H54 (cell line): ENCODE measurements at regions not wholly inside any gene's neighbourhood (a gene's known extent, or its start where the extent isn't known, plus 50 kb on each side); places are given as distances from the start of the nearest gene placed in this dataset.
"Not testable (repeated sequence)": the region's sequence is repeated elsewhere in the genome, so short reads cannot be mapped to it uniquely, and the experiment has no call there.

Experiments
- DNase-seq: peaks from one replicate; pipeline ENCODE4 v3.0.0; 2011; ENCODE audit warnings: low spot score, mixed read lengths; ENCODE audit not compliant: insufficient read length
- FAIRE-seq: peaks from 3 replicates; lab custom pipeline; 2011; peaks lifted over from hg19 to GRCh38; lab: Jason Lieb, UNC
- POLR2A ChIP-seq: IDR thresholded peaks from 2 replicates; pipeline ENCODE4 v1.6.1; 2011; ENCODE audit warnings: low read depth, mild to moderate bottlenecking, low read length

DNA sequence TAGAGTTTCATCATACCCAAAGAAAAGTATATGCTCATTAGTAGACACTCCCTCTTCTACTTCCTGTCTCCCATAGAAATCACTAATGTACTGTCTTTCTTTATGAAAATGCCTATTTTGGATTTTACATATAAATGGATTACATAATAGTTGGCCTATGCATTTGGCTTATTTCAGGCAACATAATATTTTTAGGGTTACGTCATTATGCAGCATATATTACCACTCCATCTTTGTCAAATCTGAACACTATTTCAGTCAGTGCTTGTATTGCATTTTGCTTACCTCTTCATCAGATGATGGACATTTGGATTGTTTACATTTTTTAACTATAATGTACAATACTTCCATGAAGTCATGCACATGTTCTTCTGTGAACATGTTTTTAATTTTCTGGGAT is 1406.1 kb downstream of the LRFN5 start:
- no peak for TF ChIP-seq POLR2A
- no peak for DNase-seq
- FAIRE-seq: no peak

DNA sequence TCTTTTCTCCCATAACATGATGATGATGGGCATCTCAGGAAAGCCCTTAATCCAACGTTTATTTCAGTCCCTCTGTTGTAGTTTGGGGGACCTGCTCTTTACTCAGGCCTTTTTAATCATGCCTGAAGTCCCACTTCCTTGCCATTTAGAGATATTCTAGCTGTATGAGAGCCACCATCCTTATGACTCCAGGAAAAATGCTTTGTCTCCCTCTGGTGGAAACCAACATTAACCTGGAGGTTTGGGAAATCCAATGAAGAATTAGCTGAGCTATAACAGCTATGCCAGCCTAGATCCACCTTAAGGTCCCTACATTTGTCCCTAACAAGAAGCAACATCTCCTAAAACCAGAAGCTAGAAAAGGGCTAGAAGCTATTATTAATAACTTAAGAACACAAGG is 1399.1 kb downstream of the LRFN5 start:
- TF ChIP-seq POLR2A: no peak
- no peak for FAIRE-seq
- DNase-seq: no peak

DNA sequence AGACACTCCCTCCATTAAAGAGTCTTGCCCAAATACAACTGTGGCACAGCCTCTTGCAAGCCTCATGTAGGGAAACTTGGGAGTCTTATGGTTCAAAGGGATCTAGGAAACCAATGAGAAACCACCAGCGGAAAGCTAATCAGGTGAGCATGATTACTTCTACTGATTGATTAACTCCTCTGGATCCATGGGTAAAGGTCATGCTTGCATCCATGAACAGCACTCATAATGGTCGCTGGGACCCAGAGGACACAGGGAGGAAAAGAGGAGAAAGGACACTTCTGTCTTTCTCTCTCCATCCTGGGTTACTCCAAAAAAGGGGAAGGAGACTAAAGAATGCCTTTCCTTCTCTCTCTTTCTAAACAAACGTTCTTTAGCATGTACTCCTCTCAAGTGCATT is 1397.2 kb downstream of the LRFN5 start:
- FAIRE-seq: no peak
- TF ChIP-seq POLR2A: no peak
- no peak for DNase-seq

DNA sequence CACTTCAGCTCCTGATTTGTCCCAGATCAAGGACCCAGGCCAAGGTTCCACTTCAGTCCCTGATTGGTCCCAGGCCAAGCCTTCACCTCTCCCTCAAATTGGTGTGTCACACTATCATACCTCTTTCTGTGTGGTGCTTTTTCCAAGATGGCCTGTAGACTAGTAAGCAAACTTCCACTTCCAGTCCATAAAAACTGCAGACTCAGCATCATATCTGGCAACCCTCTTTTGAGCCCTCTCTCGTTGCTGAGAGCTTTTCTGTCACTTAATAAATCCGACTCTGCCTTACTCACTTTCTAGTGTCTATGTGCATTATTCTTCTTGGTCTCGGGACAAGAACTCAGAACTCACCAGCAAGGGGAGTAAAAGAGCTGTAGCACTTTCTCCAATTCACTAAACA is 1395.1 kb downstream of the LRFN5 start:
- DNase-seq: no peak
- TF ChIP-seq POLR2A: no peak
- no peak for FAIRE-seq

DNA sequence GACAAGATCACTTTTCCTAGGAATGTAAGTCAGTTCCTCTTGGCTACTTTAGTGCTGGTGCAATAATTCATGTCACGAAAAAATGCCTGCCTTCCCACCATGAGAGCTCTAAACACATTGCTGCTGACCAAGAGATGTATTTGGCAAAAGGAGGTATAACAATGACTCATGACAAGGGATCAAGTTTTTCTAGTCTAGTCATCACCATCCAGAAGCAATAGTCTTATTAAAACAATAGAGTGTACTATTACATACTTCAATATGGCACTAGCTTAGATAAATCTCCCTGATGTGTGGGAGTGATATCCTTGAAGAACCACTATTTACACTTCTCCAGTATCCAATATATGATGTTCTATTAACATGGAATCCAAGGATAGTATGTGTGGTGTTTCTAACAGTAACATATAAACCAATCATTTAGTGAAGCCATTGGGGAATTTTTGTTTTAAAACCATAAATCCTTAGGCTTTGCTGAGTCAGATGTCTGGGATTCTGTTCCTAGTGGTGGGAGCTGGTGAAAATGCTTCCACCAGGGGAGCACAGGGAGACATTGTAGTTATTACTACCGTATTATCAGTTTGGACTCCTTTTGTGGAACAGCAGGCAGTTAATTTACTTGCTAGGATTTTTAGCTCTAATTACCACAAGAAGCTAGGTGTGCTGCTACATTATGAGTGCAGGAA is 1387.5 kb downstream of the LRFN5 start:
- peak; percentile 30 for DNase-seq
- FAIRE-seq: peak; percentile 90

DNA sequence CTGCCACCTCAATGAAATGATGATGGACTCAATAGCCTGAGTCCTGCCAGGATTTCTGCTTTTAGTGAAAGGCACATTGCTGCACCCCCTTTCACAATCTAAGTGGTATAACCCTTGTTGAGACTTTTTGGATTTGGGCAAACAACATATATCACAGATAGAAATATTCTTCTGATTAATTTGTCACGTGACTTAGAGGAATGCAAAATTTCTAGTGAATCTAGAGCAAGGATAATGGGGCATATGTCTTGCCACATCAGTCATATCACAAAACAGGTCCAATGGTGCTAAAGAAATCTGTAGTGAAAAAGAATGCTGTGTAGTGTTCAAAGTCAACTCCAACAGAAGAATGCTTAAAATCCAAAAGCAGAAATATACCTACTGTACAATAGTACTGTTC is 1386.3 kb downstream of the LRFN5 start:
- TF ChIP-seq POLR2A: no peak
- FAIRE-seq: no peak

More for the DNA sequence above, 1387.5 kb downstream of the LRFN5 start:
- TF ChIP-seq POLR2A: no peak

DNA sequence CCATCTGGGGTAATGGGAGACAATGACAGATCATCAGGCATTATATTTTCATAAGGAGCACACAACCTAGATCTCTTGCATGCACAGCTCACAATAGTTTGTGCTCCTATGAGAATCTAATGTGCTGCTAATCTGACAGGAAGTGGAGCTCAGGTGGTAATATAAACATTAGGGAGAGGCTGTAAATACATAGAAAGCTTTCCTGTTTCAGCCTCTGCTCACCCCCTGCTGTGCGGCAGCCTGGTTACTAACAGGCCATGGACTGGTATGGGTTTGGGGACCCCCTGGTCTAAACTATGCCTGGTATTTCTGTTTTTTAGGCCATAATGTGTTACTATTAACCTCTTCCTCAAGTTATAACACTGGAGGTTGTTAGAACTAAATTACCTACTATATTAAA is 1373.7 kb downstream of the LRFN5 start:
- TF ChIP-seq POLR2A: no peak
- FAIRE-seq (no peak), DNase-seq (no peak)

More for the DNA sequence above, 1386.3 kb downstream of the LRFN5 start:
- no peak for DNase-seq

DNA sequence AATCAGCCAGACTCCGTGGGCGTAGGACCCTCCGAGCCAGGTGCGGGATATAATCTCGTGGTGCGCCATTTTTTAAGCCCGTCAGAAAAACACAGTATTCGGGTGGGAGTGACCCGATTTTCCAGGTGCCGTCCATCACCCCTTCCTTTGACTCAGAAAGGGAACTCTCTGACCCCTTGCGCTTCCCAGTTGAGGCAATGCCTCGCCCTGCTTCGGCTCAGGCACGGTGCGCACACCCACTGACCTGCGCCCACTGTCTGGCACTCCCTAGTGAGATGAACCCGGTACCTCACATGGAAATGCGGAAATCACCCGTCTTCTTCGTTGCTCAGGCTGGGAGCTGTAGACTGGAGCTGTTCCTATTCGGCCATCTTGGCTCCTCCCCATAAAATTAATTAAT is 1366.5 kb downstream of the LRFN5 start:
- not testable (repeated sequence) for DNase-seq, FAIRE-seq

DNA sequence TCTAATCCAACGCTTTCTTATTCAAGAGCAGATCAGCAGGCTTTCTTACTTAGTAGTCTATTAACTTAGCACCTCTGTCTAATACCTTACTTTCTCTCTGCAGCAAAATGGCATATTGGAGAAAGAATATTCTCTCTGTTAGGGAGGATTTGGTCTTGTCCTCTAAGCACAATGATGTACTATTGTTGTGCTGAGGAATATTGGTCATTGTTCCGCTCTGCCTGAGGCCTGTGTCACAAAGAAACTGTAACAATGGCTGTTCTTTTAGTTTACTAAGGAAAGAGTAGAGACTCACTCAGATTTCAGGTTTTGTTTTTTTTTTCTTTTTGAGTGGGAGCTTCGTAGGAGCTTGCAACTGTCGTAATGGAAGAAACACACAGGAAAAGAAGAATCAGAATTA is 1358.8 kb downstream of the LRFN5 start:
- FAIRE-seq (no peak), DNase-seq (no peak)
- no peak for TF ChIP-seq POLR2A

DNA sequence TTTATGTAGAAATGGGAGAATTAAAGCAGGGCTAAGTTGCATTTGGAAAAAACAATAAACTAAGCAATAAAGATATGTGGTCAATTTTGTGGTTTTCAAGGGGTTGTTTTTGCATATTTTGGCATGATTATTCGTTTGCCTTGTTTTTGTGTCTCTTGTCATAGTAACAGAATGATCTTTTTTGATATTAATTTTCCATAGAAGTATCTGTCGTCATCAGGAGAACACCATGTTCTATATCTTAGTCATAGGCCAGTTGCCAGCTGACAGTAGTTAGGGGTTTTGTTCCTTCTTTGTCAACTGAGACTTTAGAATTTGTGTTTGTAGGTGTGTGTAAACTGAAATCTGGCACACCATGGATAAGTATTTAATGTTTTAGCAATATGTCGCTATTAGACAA is 1354.8 kb downstream of the LRFN5 start:
- DNase-seq (no peak), FAIRE-seq (no peak)
- TF ChIP-seq POLR2A: no peak

DNA sequence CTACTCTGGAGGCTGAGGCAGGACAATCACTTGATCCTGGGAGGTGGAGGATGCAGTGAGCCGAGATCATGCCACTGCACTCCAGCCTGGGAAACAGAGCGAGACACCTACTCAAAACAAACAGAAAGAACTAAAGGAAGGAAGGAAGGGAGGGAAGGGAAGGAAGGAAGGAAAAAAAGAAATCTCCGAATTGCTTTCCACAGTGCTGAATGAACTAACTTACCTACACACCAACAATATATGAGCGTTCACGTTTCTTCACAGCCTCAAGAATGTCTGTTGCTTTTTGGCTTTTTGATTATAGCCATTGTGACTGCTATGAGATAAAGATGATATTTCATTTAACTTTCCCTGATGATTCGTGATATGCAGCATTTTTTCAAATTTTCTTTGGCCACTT is 1343.7 kb downstream of the LRFN5 start:
- DNase-seq (no peak), FAIRE-seq (no peak)
- no peak for TF ChIP-seq POLR2A

DNA sequence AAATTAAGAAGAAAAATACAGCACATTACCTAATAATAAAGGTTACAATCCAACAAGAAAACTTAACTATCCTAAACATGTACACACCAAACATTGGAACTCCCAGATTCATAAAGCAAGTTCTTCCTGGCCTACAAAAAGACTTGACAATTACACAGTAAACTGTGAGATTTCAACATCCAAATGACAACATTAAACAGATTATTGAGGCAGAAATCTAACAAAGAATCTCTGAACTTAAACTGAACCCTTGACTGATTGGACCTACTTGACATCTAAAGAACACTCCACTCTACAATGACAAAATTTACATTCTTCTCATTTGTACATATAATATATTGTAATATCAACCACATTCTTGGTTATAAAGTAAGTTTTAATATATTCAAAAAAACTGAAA is 1341.3 kb downstream of the LRFN5 start:
- no peak for DNase-seq
- TF ChIP-seq POLR2A: no peak

DNA sequence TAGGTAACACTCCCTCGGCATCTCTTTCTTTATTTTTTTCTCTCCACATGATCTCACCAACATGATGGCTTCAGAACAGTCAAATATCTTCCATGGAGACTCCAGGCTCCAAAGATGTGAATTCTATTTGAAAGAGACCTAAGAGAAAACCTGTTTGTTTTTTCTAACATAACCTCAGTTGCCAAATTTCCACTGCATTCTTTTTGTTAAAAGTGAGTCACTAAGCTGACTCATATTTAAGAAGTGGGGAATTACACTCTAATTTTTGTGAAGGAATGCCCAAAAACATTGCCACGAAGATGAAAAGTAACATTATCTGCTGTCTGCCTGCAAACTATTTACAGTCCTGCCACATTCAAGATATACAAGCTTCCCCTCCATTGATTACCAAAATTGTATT is 1337.6 kb downstream of the LRFN5 start:
- DNase-seq (no peak), FAIRE-seq (no peak)
- no peak for TF ChIP-seq POLR2A

More for the DNA sequence above, 1341.3 kb downstream of the LRFN5 start:
- FAIRE-seq: no peak

DNA sequence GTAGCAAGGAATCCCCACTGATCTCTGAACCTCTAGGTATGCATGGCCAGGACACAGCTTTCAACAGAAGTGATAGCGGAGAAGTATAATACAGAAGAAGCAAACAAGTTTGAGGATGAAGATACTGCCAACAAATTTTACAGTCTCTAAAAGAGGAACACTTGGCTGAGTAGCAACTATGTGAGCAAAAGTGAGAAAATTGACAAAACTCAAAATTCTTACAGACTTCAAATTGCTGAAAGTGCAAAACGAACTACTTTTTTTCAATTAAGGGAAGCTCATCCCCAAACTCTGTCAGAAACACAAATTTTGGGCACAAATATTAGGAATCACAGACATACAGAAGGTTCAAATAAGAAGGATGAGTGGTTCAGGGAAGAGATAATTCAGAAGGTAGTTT is 1324.6 kb downstream of the LRFN5 start:
- TF ChIP-seq POLR2A: no peak
- FAIRE-seq (no peak), DNase-seq (no peak)

DNA sequence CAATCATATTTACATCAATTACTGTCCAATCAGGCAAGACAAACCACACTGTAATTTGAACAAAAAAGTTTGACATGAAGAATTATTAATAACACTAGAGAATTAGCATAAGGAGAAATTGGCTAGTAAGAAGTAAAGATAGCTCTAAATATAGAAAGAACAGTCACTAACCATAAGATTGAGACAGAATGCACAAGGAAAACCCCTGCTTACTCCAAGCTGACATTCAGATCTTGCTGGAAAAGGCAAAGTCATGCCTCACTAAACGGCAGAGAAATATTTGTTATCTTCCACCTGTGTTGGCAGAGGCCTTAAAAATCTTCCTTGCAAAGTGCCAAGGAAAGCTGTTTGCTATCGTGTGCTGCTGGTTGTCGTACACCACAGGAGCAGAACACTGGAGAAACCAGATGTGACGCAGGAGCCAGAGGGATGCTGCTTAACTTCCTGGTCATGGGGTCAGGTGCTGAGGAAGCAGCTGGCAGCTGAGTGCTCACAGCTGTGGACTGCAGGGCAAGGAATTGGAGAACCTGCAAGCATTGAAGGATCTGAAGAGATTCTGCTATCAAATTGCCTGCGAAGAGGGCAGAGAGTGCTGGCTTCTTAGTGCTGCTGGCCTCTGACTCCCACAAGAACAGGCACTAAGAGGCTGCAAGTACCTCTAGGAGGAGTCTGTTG is 1323.3 kb downstream of the LRFN5 start:
- no peak for DNase-seq
- FAIRE-seq: no peak
- no peak for TF ChIP-seq POLR2A

DNA sequence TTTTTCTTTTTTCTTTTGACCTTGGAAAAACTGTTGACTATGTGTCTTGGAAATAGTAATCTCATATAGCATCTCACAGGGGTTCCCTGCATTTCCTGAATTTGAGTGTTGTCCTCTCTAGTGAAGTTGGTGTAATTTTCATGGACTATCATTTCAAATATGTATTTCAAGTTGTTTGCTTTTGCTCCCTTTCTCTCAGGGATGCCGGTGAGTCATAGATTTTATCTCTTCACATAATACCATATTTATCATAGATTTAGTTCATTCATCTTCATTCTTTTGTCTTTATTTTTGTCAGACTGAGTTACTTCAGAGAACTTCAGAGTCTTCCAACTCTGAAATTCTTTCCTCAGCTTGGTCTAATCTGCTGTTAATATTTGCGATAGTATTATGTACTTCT is 1320.6 kb downstream of the LRFN5 start:
- DNase-seq (no peak), FAIRE-seq (no peak)
- TF ChIP-seq POLR2A: no peak
